Type B pancreatic cell (in vitro differentiated cells): ENCODE measurements at regions not wholly inside any gene's neighbourhood (a gene's known extent, or its start where the extent isn't known, plus 50 kb on each side); places are given as distances from the start of the nearest gene placed in this dataset.

Experiments
- DNase-seq: peaks from one replicate; pipeline ENCODE4 v3.0.0; 2021; ENCODE audit warnings: mixed read lengths; ENCODE audit not compliant: unreplicated experiment; ENCODE audit errors: extremely low spot score
- H3K27ac Mint-ChIP-seq: 2 replicates; pipeline ENCODE4 v1.8.0; 2021; ENCODE audit warnings: mild to moderate bottlenecking, mixed read lengths
- H3K27me3 Mint-ChIP-seq: 2 replicates; pipeline ENCODE4 v1.8.0; 2021; ENCODE audit warnings: mixed read lengths
- H3K36me3 Mint-ChIP-seq: 2 replicates; pipeline ENCODE4 v1.8.0; 2021; ENCODE audit warnings: mixed read lengths
- H3K4me1 Mint-ChIP-seq: one replicate; pipeline ENCODE4 v1.8.0; 2021; ENCODE audit warnings: mixed read lengths; ENCODE audit not compliant: unreplicated experiment
- H3K4me3 Mint-ChIP-seq: 2 replicates; pipeline ENCODE4 v1.8.0; 2021; ENCODE audit warnings: mild to moderate bottlenecking, mixed read lengths
- H3K9me3 Mint-ChIP-seq: 2 replicates; pipeline ENCODE4 v1.8.0; 2021; ENCODE audit warnings: mixed read lengths
- TF ChIP-seq, protein P1 (sequence below): fragments of 200-600 bp; sonication (generic); conservative IDR thresholded peaks from 2 replicates; pipeline ENCODE4 v1.5.0; 2021; ENCODE audit warnings: antibody characterized with exemption, mild to moderate bottlenecking

DNA sequence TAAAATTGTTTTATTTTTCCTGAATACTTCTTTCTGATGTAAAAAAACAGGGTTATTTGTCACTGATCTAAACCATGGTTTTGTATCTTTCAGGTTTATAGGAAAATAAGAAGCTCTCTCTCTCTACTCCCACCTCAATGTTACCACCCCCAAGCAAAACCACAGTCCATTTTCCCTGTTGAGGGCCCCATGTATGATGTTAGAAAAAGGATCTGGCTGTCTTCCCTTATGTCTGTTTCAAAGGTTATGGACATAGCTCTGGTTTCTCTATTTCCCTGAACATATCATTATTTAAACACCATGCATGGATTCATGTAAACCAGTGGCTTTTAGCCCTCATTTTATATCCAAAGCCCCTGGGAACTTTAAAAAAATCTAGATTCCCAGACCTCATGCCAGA lies 649.0 kb upstream of the TBX3 start:
- peaks cover 7% of the 10 kb centered on the region for H3K27me3 Mint-ChIP-seq
- TF ChIP-seq, protein P1, sequence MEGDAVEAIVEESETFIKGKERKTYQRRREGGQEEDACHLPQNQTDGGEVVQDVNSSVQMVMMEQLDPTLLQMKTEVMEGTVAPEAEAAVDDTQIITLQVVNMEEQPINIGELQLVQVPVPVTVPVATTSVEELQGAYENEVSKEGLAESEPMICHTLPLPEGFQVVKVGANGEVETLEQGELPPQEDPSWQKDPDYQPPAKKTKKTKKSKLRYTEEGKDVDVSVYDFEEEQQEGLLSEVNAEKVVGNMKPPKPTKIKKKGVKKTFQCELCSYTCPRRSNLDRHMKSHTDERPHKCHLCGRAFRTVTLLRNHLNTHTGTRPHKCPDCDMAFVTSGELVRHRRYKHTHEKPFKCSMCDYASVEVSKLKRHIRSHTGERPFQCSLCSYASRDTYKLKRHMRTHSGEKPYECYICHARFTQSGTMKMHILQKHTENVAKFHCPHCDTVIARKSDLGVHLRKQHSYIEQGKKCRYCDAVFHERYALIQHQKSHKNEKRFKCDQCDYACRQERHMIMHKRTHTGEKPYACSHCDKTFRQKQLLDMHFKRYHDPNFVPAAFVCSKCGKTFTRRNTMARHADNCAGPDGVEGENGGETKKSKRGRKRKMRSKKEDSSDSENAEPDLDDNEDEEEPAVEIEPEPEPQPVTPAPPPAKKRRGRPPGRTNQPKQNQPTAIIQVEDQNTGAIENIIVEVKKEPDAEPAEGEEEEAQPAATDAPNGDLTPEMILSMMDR, result no peak
- DNase-seq, result no peak
- no peak overlapping the region for H3K27ac Mint-ChIP-seq
- H3K9me3 Mint-ChIP-seq, result peaks cover 8% of the 10 kb centered on the region
- no peak overlapping the region for H3K4me3 Mint-ChIP-seq
- no peaks in the 10 kb centered on the region for H3K36me3 Mint-ChIP-seq
- peaks cover 24% of the 10 kb centered on the region for H3K4me1 Mint-ChIP-seq

DNA sequence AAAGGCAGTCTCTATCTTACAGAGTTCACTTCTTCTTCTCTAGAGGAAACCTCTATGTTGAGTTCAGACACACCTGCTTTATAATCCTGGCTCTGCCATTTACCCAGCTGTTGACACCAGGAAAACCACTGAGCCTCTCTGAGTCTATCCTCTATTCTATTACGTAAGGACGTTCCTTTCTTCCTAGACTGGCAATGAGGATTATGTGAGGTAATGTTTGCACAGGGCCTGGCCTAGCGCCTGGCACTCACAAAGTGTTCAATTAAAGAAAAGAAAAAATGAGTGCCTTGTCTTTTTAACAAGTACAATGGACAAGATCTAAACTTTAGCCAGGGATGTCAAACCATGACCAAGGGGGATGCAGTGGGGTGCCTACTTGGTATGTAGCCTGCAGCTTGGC lies 641.9 kb upstream of the TBX3 start:
- TF ChIP-seq, protein P1, result no peak
- Mint-ChIP-seq H3K4me1 (peaks cover 21% of the 10 kb centered on the region), H3K9me3 (peaks cover 7% of the 10 kb centered on the region), H3K27ac (no peak overlapping the region), H3K4me3 (no peak overlapping the region), H3K36me3 (no peaks in the 10 kb centered on the region), H3K27me3 (no peaks in the 10 kb centered on the region)
- DNase-seq, result no peak

DNA sequence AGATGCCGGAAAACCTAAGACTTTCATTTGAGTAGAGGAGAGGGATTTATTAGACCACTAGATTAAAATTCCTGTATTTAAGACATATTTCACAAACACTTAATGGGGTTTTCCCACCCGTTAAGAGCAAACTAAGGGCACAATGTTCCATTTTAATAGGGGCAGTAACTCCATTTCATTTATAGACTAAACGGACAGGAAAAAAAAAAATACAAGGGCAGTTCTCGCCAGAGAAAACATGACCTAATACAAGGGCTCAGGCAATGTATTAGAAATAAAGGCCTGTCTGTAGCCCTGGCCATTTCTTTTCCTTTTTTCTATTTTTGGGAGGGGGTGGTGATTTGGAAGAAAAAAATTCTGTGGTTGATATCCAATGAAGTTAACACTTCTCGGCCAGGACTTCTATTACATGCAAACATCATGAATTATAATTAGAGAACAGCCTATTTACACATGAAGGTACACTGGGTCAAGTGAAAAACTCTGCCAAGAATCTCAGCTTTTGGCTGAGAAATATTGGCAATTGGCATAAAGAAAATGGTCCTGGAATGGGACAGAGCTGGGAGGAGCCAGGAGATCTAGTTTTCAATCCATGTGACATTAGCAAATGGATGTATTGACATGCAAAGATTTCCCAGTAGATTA lies 641.1 kb upstream of the TBX3 start:
- Mint-ChIP-seq H3K9me3 (peaks cover 9% of the 10 kb centered on the region), H3K4me3 (no peak overlapping the region), H3K36me3 (no peaks in the 10 kb centered on the region), H3K27ac (no peak overlapping the region), H3K4me1 (peaks cover 29% of the 10 kb centered on the region), H3K27me3 (no peaks in the 10 kb centered on the region)
- TF ChIP-seq, protein P1, result no peak
- DNase-seq, result no peak

DNA sequence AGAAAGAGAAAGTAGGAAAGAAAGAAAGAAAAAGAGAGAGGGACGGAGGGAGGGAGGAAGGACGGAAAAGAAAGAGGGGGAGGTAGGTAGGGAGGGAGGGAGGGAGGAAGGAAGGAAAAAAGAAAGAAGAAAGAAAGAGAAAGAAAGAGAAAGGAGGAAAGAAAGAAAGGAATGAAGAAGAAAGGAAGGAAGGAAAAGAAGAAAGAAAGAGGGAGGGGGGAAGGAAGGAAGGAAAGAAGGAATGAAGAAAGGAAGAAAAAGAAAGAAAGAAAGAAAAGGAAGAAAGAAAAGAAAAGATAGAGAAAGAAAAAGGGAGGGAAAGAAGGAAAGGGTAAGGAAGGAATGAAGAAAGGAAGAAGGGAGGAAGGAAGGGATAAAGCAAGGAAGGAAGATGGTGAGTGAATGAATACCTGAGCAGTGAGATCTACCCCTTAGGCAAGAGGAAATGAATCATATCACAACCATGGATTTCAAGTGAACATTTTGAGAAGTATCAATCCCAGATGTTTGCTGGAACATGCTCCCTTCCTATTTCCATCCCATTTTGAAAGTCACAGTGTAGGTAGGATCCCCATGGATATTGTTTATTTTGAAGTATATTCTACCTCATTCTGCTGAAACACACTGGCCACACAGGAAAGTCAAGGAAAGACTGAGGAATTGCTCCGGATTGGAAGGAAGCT lies 639.4 kb upstream of the TBX3 start:
- peaks cover 8% of the 10 kb centered on the region for H3K9me3 Mint-ChIP-seq
- TF ChIP-seq, protein P1, result no peak
- H3K27ac Mint-ChIP-seq, result no peak overlapping the region
- H3K4me3 Mint-ChIP-seq, result no peak overlapping the region
- no peak for DNase-seq
- H3K36me3 Mint-ChIP-seq, result no peaks in the 10 kb centered on the region
- H3K4me1 Mint-ChIP-seq, result peaks cover 37% of the 10 kb centered on the region
- H3K27me3 Mint-ChIP-seq, result no peaks in the 10 kb centered on the region

DNA sequence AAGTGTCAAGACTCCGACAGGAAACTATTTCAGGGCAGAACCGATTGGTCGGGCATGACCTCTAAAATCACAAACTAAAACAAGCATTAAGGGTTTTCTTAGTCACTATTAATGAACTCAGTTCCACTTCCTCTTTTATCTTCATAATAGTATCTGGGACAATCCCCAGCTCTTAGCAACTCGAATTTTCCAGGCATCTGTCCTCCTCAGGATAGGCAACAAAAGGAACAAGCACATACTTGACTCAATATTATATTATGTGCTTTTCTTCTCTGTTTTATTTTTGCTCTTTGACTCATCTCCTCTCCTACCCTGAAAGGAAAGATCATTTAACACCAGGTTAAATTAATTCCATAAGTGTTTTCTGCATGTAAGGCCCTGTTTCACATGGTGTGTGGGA lies 638.3 kb upstream of the TBX3 start:
- H3K27ac Mint-ChIP-seq, result peak overlapping the region; percentile 8
- TF ChIP-seq, protein P1, result no peak
- H3K4me1 Mint-ChIP-seq, result peaks cover 37% of the 10 kb centered on the region
- H3K9me3 Mint-ChIP-seq, result peaks cover 8% of the 10 kb centered on the region
- H3K36me3 Mint-ChIP-seq, result no peaks in the 10 kb centered on the region
- no peak for DNase-seq
- H3K27me3 Mint-ChIP-seq, result no peaks in the 10 kb centered on the region
- no peak overlapping the region for H3K4me3 Mint-ChIP-seq
